ENCODE measurements at regions not wholly inside any gene's neighbourhood (a gene's known extent, or its start where the extent isn't known, plus 50 kb on each side); places are given as distances from the start of the nearest gene placed in this dataset.

DNA sequence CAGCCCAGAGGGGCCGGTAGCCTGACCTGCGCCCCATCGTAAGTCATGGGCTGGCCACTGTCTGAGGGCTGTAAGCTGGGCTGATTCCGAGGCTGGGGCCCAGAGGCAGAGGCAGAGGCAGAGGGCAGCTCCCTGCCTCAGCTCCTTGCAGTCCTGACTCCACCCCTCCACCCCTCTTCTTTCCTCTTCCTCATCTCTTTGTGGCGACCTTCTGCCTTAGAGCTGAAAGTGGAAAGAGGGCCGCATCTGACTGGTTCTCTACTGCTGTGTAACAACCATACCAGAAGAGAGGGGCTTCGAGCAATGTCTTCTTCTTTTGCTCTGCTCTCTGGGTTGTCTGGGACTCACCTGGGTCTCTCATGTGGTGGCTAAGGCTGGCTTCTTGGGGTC lies 179.1 kb downstream of the RPS24 start:
- TF ChIP-seq, protein P1, sequence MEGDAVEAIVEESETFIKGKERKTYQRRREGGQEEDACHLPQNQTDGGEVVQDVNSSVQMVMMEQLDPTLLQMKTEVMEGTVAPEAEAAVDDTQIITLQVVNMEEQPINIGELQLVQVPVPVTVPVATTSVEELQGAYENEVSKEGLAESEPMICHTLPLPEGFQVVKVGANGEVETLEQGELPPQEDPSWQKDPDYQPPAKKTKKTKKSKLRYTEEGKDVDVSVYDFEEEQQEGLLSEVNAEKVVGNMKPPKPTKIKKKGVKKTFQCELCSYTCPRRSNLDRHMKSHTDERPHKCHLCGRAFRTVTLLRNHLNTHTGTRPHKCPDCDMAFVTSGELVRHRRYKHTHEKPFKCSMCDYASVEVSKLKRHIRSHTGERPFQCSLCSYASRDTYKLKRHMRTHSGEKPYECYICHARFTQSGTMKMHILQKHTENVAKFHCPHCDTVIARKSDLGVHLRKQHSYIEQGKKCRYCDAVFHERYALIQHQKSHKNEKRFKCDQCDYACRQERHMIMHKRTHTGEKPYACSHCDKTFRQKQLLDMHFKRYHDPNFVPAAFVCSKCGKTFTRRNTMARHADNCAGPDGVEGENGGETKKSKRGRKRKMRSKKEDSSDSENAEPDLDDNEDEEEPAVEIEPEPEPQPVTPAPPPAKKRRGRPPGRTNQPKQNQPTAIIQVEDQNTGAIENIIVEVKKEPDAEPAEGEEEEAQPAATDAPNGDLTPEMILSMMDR (IDR thresholded peaks at IDR 0.05) = no peak
- TF ChIP-seq ZFX (IDR thresholded peaks at IDR 0.05; ENCODE audit: borderline replicate concordance) = no peak

Data from 22Rv1 (cell line).